CD4-positive, alpha-beta T cell (primary cell): ENCODE measurements at regions not wholly inside any gene's neighbourhood (a gene's known extent, or its start where the extent isn't known, plus 50 kb on each side); places are given as distances from the start of the nearest gene placed in this dataset.

Experiments
- ATAC-seq: fragments of 200-7000 bp; cut with Tn5 transposase; one replicate; pipeline ENCODE4 v1.10.0; 2022; ENCODE audit warnings: mild to moderate bottlenecking; ENCODE audit not compliant: poor library complexity
- CTCF ChIA-PET: fragments of 350-600 bp; sonication (Branson Sonifier 250); formaldehyde crosslinking; loops from one replicate; lab custom pipeline; 2021; ENCODE audit warnings: antibody characterized with exemption, inconsistent platforms; lab: Charles Lee
- POLR2A ChIA-PET: fragments of 350-600 bp; sonication (Branson Sonifier 250); formaldehyde crosslinking; loops from one replicate; lab custom pipeline; 2021; ENCODE audit warnings: antibody characterized with exemption, inconsistent platforms; lab: Charles Lee
- DNase-seq, 14 experiments: peaks; one replicate each; pipeline ENCODE4 v3.0.0-alpha.2; 2013 to 2020; ENCODE audit warnings: mixed read lengths in 2 of 14
- H3K27ac ChIP-seq, 2 donors: one replicate each; pipeline versions ENCODE4 v1.5.1 to v1.7.0; 2013; ENCODE audit warnings: low read length in 2 of 2, low read depth in 1 of 2, mild to moderate bottlenecking in 1 of 2
- H3K27me3 ChIP-seq, 2 experiments: 1 replicate in 1 of 2; 2 replicates in 1 of 2; pipeline versions ENCODE4 v1.6.1 to v1.7.0; 2013; ENCODE audit warnings: low read length in 2 of 2, control low read depth in 1 of 2, mild to moderate bottlenecking in 1 of 2, moderate library complexity in 1 of 2; ENCODE audit not compliant: insufficient read depth in 2 of 2, control insufficient read depth in 1 of 2
- H3K36me3 ChIP-seq: one replicate; pipeline ENCODE4 v1.6.1; 2013; ENCODE audit warnings: low read length, control low read depth; ENCODE audit not compliant: insufficient read depth
- H3K4me1 ChIP-seq: one replicate; pipeline ENCODE4 v1.6.1; 2013; ENCODE audit warnings: low read length, control low read depth; ENCODE audit not compliant: insufficient read depth
- H3K4me3 ChIP-seq: one replicate; pipeline ENCODE4 v1.5.1; 2013; ENCODE audit warnings: mild to moderate bottlenecking, low read length, moderate library complexity
- H3K9me3 ChIP-seq, 2 experiments: 1 replicate in 1 of 2; 2 replicates in 1 of 2; pipeline versions ENCODE4 v1.6.1 to v1.7.0; 2013; ENCODE audit warnings: low read length in 2 of 2, mild to moderate bottlenecking in 2 of 2, control low read depth in 1 of 2, moderate library complexity in 1 of 2; ENCODE audit not compliant: control insufficient read depth in 1 of 2, insufficient read depth in 1 of 2
- H3K27ac Mint-ChIP-seq: one replicate; pipeline ENCODE4 v1.8.0; 2020; ENCODE audit warnings: mixed read lengths
- H3K27me3 Mint-ChIP-seq: one replicate; pipeline ENCODE4 v1.8.0; 2021; ENCODE audit warnings: mixed read lengths
- H3K36me3 Mint-ChIP-seq: one replicate; pipeline ENCODE4 v1.8.0; 2021; ENCODE audit warnings: low read depth, mixed read lengths
- H3K4me1 Mint-ChIP-seq: one replicate; pipeline ENCODE4 v1.8.0; 2021; ENCODE audit warnings: low read depth, mixed read lengths
- H3K4me3 Mint-ChIP-seq: one replicate; pipeline ENCODE4 v1.8.0; 2020; ENCODE audit warnings: mild to moderate bottlenecking, mixed read lengths
- H3K9me3 Mint-ChIP-seq: one replicate; pipeline ENCODE4 v1.8.0; 2020; ENCODE audit warnings: mixed read lengths
- CTCF ChIP-seq: fragments of 200-600 bp; IDR thresholded peaks from one replicate; pipeline ENCODE4 v1.8.0; 2022; ENCODE audit warnings: antibody characterized with exemption, mild to moderate bottlenecking
- intact Hi-C, 2 experiments: fragments of 100-400 bp; cut with DNase I in 1 of 2; cut with micrococcal nuclease in 1 of 2; formaldehyde crosslinking; loops; one replicate each; pipeline versions ENCODE4 v1.15.1 to v1.9.0; 2023 to 2025; cut with DNase I, micrococcal nuclease

DNA sequence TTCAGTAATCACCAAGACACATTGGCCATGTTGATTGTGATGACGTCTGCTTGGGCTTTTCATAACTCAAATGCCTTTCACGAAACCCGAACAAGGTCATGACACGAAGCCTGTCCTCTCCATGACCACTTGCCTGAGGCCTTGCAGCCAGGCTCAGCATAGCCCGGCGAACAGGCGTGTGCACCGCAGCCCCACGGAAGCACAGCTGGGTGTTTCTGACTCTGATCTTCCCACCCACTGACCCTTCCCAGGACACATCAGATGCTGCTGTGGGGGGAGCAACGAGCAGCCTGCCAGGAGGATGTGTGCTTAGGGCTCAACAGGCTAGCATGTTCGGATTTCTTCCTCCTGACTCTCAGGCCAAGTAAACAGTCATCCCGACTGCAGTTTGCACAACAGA, 369.4 kb upstream of the SALL3 start:
- H3K4me1 Mint-ChIP-seq: no peaks in the 10 kb centered on the region
- H3K27ac Mint-ChIP-seq: no peak overlapping the region
- no peak for TF ChIP-seq CTCF
- Histone ChIP-seq H3K9me3 (peaks cover 0 to 42% of the 10 kb centered on the region in 2 experiments), H3K36me3 (no peaks in the 10 kb centered on the region), H3K27me3 (no peaks in the 10 kb centered on the region), H3K4me3 (no peak overlapping the region), H3K27ac (no peak overlapping the region), H3K4me1 (no peaks in the 10 kb centered on the region)
- ChIA-PET POLR2A (no interaction called here), CTCF (no interaction called here)
- ATAC-seq: no peak
- no peaks in the 10 kb centered on the region for H3K27me3 Mint-ChIP-seq
- peaks cover 3% of the 10 kb centered on the region for H3K9me3 Mint-ChIP-seq
- H3K36me3 Mint-ChIP-seq: no peaks in the 10 kb centered on the region
- no peak for DNase-seq
- no peak overlapping the region for H3K4me3 Mint-ChIP-seq
- intact Hi-C loops: no loop called here

- peaks cover 8% of the 10 kb centered on the region for H3K9me3 Mint-ChIP-seq
- no peaks in the 10 kb centered on the region for H3K36me3 Mint-ChIP-seq
- Histone ChIP-seq H3K36me3 (no peaks in the 10 kb centered on the region), H3K27ac (no peak overlapping the region), H3K9me3 (peaks cover 0 to 36% of the 10 kb centered on the region in 2 experiments), H3K27me3 (no peaks in the 10 kb centered on the region), H3K4me1 (no peaks in the 10 kb centered on the region), H3K4me3 (no peak overlapping the region)
- ChIA-PET CTCF (no interaction called here), POLR2A (no interaction called here)
- H3K4me1 Mint-ChIP-seq: no peaks in the 10 kb centered on the region
- intact Hi-C loops: no loop called here
- TF ChIP-seq CTCF: no peak
- no peak overlapping the region for H3K4me3 Mint-ChIP-seq
- H3K27me3 Mint-ChIP-seq: no peaks in the 10 kb centered on the region
- ATAC-seq (no peak), DNase-seq (no peak)
- no peak overlapping the region for H3K27ac Mint-ChIP-seq
Observed at GRCh38 chr18:78611201-78611800, 368.3 kb upstream of the SALL3 start.

- ATAC-seq: no peak
- Histone ChIP-seq H3K27ac (no peak overlapping the region), H3K4me3 (no peak overlapping the region), H3K36me3 (no peaks in the 10 kb centered on the region), H3K27me3 (no peaks in the 10 kb centered on the region), H3K9me3 (peaks cover 0 to 34% of the 10 kb centered on the region in 2 experiments), H3K4me1 (no peaks in the 10 kb centered on the region)
- Mint-ChIP-seq H3K4me1 (no peaks in the 10 kb centered on the region), H3K27me3 (no peaks in the 10 kb centered on the region), H3K4me3 (no peak overlapping the region), H3K36me3 (no peaks in the 10 kb centered on the region), H3K27ac (no peak overlapping the region), H3K9me3 (peaks cover 13% of the 10 kb centered on the region)
- ChIA-PET POLR2A (no interaction called here), CTCF (no interaction called here)
- TF ChIP-seq CTCF: no peak
- DNase-seq: no peak
- intact Hi-C loops: no loop called here
Observed at GRCh38 chr18:78611869-78612268, 367.7 kb upstream of the SALL3 start.
